H1 (cell line): ENCODE measurements at regions not wholly inside any gene's neighbourhood (a gene's known extent, or its start where the extent isn't known, plus 50 kb on each side); places are given as distances from the start of the nearest gene placed in this dataset.

ENCODE experiments used
- RNF2 ChIP-seq: fragments of 200-900, 300-1000 bp; sonication (generic); IDR thresholded peaks from 2 replicates; pipeline ENCODE4 v1.7.1; 2016; ENCODE audit warnings: borderline replicate concordance, low read depth, mild to moderate bottlenecking, antibody characterized with exemption, low read length; ENCODE audit not compliant: poor library complexity, severe bottlenecking; ENCODE audit errors: missing control alignments
- SP1 ChIP-seq: IDR thresholded peaks from 2 replicates; pipeline ENCODE4 v1.6.1; 2011; ENCODE audit warnings: low read depth, low read length

GRCh38 chr12:91819132-91819447 lies 326.6 kb downstream of the BTG1 start (continued):
- TF ChIP-seq RNF2 (no peak), SP1 (no peak)
